HCT116 (cell line): ENCODE measurements at regions not wholly inside any gene's neighbourhood (a gene's known extent, or its start where the extent isn't known, plus 50 kb on each side); places are given as distances from the start of the nearest gene placed in this dataset.

Source experiments
- ATAC-seq: fragments of 200-7000 bp; cut with Tn5 transposase; 2 replicates; pipeline ENCODE4 v1.9.1; 2020; ENCODE audit warnings: mild to moderate bottlenecking, moderate library complexity
- BruUV-seq: library from RNA; stranded (reverse); fragments of 400-500 nt; replicated peaks from 2 replicates; lab custom pipeline; 2021; lab: Mats Ljungman, UMichigan
- CTCF ChIA-PET: fragments of 300-600 bp; sonication (Branson Sonifier 250); formaldehyde crosslinking; loops from one replicate; lab custom pipeline; 2021; ENCODE audit warnings: antibody characterized with exemption; lab: Charles Lee
- POLR2A ChIA-PET: fragments of 300-600, 350-600 bp; sonication (Branson Sonifier 250); formaldehyde crosslinking; loops from one replicate; lab custom pipeline; 2021; ENCODE audit warnings: antibody characterized with exemption; lab: Charles Lee
- RAD21 ChIA-PET, 2 experiments: fragments of 300-600 bp; sonication (Branson Sonifier 250); formaldehyde crosslinking; loops; one replicate each; lab custom pipeline; 2023; ENCODE audit warnings: low total read pairs in 2 of 2; ENCODE audit not compliant: uncharacterized antibody in 2 of 2, unreplicated experiment in 2 of 2, low non-redundant PET in 1 of 2; lab: Charles Lee
- DNase-seq: peaks from one replicate; pipeline ENCODE4 v3.0.0-alpha.2; 2010; ENCODE audit warnings: low read depth, low spot score
- H2AFZ ChIP-seq: fragments of 200-600 bp; shearing (Covaris generic), sonication (generic); 2 replicates; pipeline ENCODE4 v1.6.1; 2017; ENCODE audit warnings: low read depth, mixed run types, mixed read lengths, antibody characterized with exemption, low read length; ENCODE audit not compliant: poor library complexity, severe bottlenecking
- H3K27ac ChIP-seq: 2 replicates; pipeline ENCODE4 v1.5.1; 2012; ENCODE audit warnings: low read depth, low read length
- H3K27me3 ChIP-seq: fragments of 200-600 bp; sonication (generic); 2 replicates; pipeline ENCODE4 v1.6.1; 2016; ENCODE audit warnings: mixed run types, low read length, mixed read lengths; ENCODE audit not compliant: insufficient read depth
- H3K36me3 ChIP-seq, 2 experiments: fragments of 200-500 bp in 1 of 2; fragments of 200-600 bp in 1 of 2; sonication (Bioruptor generic) in 1 of 2; sonication (generic) in 1 of 2; 2 replicates each; pipeline versions ENCODE4 v1.5.1 to v1.6.1; 2014 to 2016; ENCODE audit warnings: low read length in 2 of 2, inconsistent platforms in 1 of 2, mixed read lengths in 1 of 2, mixed run types in 1 of 2; ENCODE audit not compliant: insufficient read depth in 2 of 2, control insufficient read depth in 1 of 2
- H3K4me1 ChIP-seq, 2 experiments: fragments of 200-600 bp in 1 of 2; sonication (generic) in 1 of 2; 2 replicates each; pipeline versions ENCODE4 v1.5.1 to v1.6.1; 2012 to 2017; ENCODE audit warnings: low read length in 2 of 2, inconsistent platforms in 1 of 2, mild to moderate bottlenecking in 1 of 2, mixed read lengths in 1 of 2, mixed run types in 1 of 2, moderate library complexity in 1 of 2; ENCODE audit not compliant: insufficient read depth in 2 of 2, control insufficient read depth in 1 of 2
- H3K4me2 ChIP-seq: fragments of 200-600 bp; sonication (generic); 2 replicates; pipeline ENCODE4 v1.6.1; 2017; ENCODE audit warnings: mixed run types, low read length, mixed read lengths
- H3K4me3 ChIP-seq, 2 experiments: fragments of 200-600 bp in 1 of 2; sonication (generic) in 1 of 2; replicated peaks in 1 of 2; 2 replicates each; pipeline ENCODE4 v1.5.1; 2011 to 2016; ENCODE audit warnings: low read length in 2 of 2, control low read depth in 1 of 2, low read depth in 1 of 2, mild to moderate bottlenecking in 1 of 2, mixed read lengths in 1 of 2, mixed run types in 1 of 2
- H3K79me2 ChIP-seq: fragments of 200-600 bp; sonication (generic); 2 replicates; pipeline ENCODE4 v1.6.1; 2017; ENCODE audit warnings: mild to moderate bottlenecking, mixed run types, low read length, moderate library complexity, mixed read lengths; ENCODE audit not compliant: insufficient read depth
- H3K9ac ChIP-seq: fragments of 200-600 bp; sonication (generic); 2 replicates; pipeline ENCODE4 v1.6.1; 2016; ENCODE audit warnings: low read length, mixed read lengths
- H3K9me2 ChIP-seq: fragments of 200-600 bp; sonication (generic), shearing (Covaris generic); 2 replicates; pipeline ENCODE4 v1.6.1; 2017; ENCODE audit warnings: mixed run types, mild to moderate bottlenecking, moderate library complexity; ENCODE audit not compliant: insufficient read depth
- H3K9me3 ChIP-seq, 2 experiments: fragments of 200-500 bp in 1 of 2; fragments of 200-600 bp in 1 of 2; sonication (Bioruptor generic) in 1 of 2; sonication (generic) in 1 of 2; 2 replicates each; pipeline ENCODE4 v1.6.1; 2014 to 2017; ENCODE audit warnings: low read length in 2 of 2, mixed read lengths in 2 of 2, inconsistent platforms in 1 of 2, low read depth in 1 of 2, mild to moderate bottlenecking in 1 of 2, mixed run types in 1 of 2, moderate library complexity in 1 of 2; ENCODE audit not compliant: control insufficient read depth in 1 of 2, insufficient read depth in 1 of 2
- H4K20me1 ChIP-seq: fragments of 200-600 bp; sonication (generic), shearing (Covaris generic); 2 replicates; pipeline ENCODE4 v1.6.1; 2017; ENCODE audit warnings: mixed run types, mild to moderate bottlenecking, moderate library complexity; ENCODE audit not compliant: insufficient read depth
- CEBPB ChIP-seq: IDR thresholded peaks from 2 replicates; pipeline ENCODE4 v1.6.1; 2012; ENCODE audit warnings: low read depth
- CTCF ChIP-seq, 3 experiments: fragments of 200-600 bp in 1 of 3; sonication (generic) in 1 of 3; IDR thresholded peaks in 2 of 3; conservative IDR thresholded peaks in 1 of 3; 2 replicates each; pipeline ENCODE4 v1.5.1; 2012 to 2017; ENCODE audit warnings: low read depth in 2 of 3, low read length in 2 of 3, antibody characterized with exemption in 1 of 3, borderline replicate concordance in 1 of 3, control low read depth in 1 of 3, mild to moderate bottlenecking in 1 of 3, mixed read lengths in 1 of 3, mixed run types in 1 of 3, moderate library complexity in 1 of 3; ENCODE audit not compliant: insufficient read depth in 1 of 3
- EGR1 ChIP-seq: IDR thresholded peaks from 2 replicates; pipeline ENCODE4 v1.6.1; 2012; ENCODE audit warnings: low read depth
- EZH2 ChIP-seq: fragments of 200-600 bp; sonication (generic); IDR thresholded peaks from 2 replicates; pipeline ENCODE4 v1.6.1; 2017; ENCODE audit warnings: antibody characterized with exemption, mixed run types
- EZH2phosphoT487 ChIP-seq: fragments of 200-600 bp; IDR thresholded peaks from 2 replicates; pipeline ENCODE4 v1.6.1; 2018; ENCODE audit warnings: antibody characterized with exemption, borderline replicate concordance
- FOSL1 ChIP-seq: IDR thresholded peaks from 2 replicates; pipeline ENCODE4 v1.6.1; 2012; ENCODE audit warnings: low read depth
- JUND ChIP-seq: IDR thresholded peaks from 2 replicates; pipeline ENCODE4 v1.6.1; 2012
- MAX ChIP-seq: IDR thresholded peaks from 2 replicates; pipeline ENCODE4 v1.6.1; 2012
- POLR2A ChIP-seq: IDR thresholded peaks from 2 replicates; pipeline ENCODE4 v1.7.0; 2011; ENCODE audit warnings: borderline replicate concordance; ENCODE audit not compliant: insufficient read depth, insufficient read length; ENCODE audit errors: extremely low read depth
- RAD21 ChIP-seq: IDR thresholded peaks from 2 replicates; pipeline ENCODE4 v1.6.1; 2012; ENCODE audit warnings: low read depth, mild to moderate bottlenecking
- SIN3A ChIP-seq: IDR thresholded peaks from 2 replicates; pipeline ENCODE4 v1.6.1; 2012; ENCODE audit warnings: low read depth
- TCF7L2 ChIP-seq: IDR thresholded peaks from 2 replicates; pipeline ENCODE4 v1.7.0; 2011; ENCODE audit warnings: borderline replicate concordance, inconsistent platforms; ENCODE audit not compliant: insufficient read depth, insufficient read length; ENCODE audit errors: extremely low read depth
- YY1 ChIP-seq: IDR thresholded peaks from 2 replicates; pipeline ENCODE4 v1.6.1; 2011; ENCODE audit warnings: low read length, low read depth, moderate library complexity, mild to moderate bottlenecking; ENCODE audit not compliant: insufficient replicate concordance; ENCODE audit errors: extremely low read depth
- intact Hi-C: fragments of 100-400 bp; cut with micrococcal nuclease; formaldehyde crosslinking; loops from 2 replicates; pipeline ENCODE4 v1.10.0; 2022
- TF ChIP-seq, protein P1 (sequence below): IDR thresholded peaks from 2 replicates; pipeline ENCODE4 v1.6.1; 2012; ENCODE audit warnings: low read depth
- TF ChIP-seq, protein P2 (sequence below): IDR thresholded peaks from 2 replicates; pipeline ENCODE4 v1.6.1; 2012

DNA sequence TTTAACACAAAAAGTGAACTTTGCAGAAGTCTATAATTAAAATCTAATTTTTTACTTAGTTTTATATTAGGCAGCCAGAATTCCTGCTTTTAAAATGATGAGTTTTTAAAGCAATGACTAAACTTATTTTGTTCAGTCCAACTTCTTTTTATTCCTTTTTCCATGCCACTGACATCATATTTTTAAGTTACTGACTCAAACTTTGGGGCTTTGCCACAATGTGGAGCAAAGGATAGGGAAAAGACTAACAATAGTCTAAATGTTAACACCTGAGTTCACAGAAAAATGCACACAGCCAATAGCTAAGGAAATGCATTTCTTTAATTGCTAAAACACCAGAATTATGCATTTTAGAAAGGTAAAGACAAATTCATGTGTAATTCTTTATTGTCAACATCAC, 647.6 kb upstream of the DPPA4 start:
- H3K9ac ChIP-seq, result no peak overlapping the region

GRCh38 chr3:109985943-109986555, 648.7 kb upstream of the DPPA4 start:
- Histone ChIP-seq H3K9ac (no peak overlapping the region), H3K9me3 (no peaks in the 10 kb centered on the region), H3K27ac (no peak overlapping the region), H3K4me3 (no peak overlapping the region), H3K79me2 (no peaks in the 10 kb centered on the region), H3K9me2 (no peaks in the 10 kb centered on the region), H3K4me1 (0 out of 4 replicates have a peak, but pooled peaks cover 0 to 2% of the 10 kb centered on the region in 2 experiments), H2AFZ (peak overlapping the region; percentile 92), H4K20me1 (no peaks in the 10 kb centered on the region), H3K27me3 (no peaks in the 10 kb centered on the region), H3K36me3 (no peaks in the 10 kb centered on the region), H3K4me2 (no peak overlapping the region)
- no peak for DNase-seq
- intact Hi-C loops, result no loop called here
- ChIA-PET POLR2A (no interaction called here), RAD21 (no interaction called here), CTCF (no interaction called here)
- BruUV-seq, result no TSS peak
- ATAC-seq, result no peak
- TF ChIP-seq EZH2phosphoT487 (no peak), FOSL1 (no peak), CTCF (IDR thresholded peaks at IDR 0.05 in 2 of 3, conservative IDR thresholded peaks at IDR 0.05 in 1 of 3; ENCODE audit: borderline replicate concordance in 1 of 3, insufficient read depth in 1 of 3, low read depth in 2 of 3, low read length in 2 of 3) (no peak), MAX (no peak), EGR1 (no peak), SIN3A (no peak), EZH2 (no peak), CEBPB (no peak), YY1 (no peak), JUND (no peak), POLR2A (no peak)
- TF ChIP-seq, protein P1, sequence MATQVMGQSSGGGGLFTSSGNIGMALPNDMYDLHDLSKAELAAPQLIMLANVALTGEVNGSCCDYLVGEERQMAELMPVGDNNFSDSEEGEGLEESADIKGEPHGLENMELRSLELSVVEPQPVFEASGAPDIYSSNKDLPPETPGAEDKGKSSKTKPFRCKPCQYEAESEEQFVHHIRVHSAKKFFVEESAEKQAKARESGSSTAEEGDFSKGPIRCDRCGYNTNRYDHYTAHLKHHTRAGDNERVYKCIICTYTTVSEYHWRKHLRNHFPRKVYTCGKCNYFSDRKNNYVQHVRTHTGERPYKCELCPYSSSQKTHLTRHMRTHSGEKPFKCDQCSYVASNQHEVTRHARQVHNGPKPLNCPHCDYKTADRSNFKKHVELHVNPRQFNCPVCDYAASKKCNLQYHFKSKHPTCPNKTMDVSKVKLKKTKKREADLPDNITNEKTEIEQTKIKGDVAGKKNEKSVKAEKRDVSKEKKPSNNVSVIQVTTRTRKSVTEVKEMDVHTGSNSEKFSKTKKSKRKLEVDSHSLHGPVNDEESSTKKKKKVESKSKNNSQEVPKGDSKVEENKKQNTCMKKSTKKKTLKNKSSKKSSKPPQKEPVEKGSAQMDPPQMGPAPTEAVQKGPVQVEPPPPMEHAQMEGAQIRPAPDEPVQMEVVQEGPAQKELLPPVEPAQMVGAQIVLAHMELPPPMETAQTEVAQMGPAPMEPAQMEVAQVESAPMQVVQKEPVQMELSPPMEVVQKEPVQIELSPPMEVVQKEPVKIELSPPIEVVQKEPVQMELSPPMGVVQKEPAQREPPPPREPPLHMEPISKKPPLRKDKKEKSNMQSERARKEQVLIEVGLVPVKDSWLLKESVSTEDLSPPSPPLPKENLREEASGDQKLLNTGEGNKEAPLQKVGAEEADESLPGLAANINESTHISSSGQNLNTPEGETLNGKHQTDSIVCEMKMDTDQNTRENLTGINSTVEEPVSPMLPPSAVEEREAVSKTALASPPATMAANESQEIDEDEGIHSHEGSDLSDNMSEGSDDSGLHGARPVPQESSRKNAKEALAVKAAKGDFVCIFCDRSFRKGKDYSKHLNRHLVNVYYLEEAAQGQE, result no peak

More for the DNA sequence above, 647.6 kb upstream of the DPPA4 start:
- no TSS peak for BruUV-seq
- CTCF ChIA-PET, result no interaction called here
- Histone ChIP-seq H3K27ac (no peak overlapping the region), H3K4me2 (no peak overlapping the region), H3K4me3 (no peak overlapping the region), H3K79me2 (no peaks in the 10 kb centered on the region), H3K4me1 (0 out of 4 replicates have a peak, but pooled peaks cover 0 to 2% of the 10 kb centered on the region in 2 experiments), H4K20me1 (no peaks in the 10 kb centered on the region), H3K27me3 (no peaks in the 10 kb centered on the region), H3K36me3 (no peaks in the 10 kb centered on the region), H2AFZ (peak overlapping the region; percentile 3), H3K9me3 (no peaks in the 10 kb centered on the region), H3K9me2 (no peaks in the 10 kb centered on the region)
- ATAC-seq (no peak), DNase-seq (no peak)
- TF ChIP-seq, protein P2, sequence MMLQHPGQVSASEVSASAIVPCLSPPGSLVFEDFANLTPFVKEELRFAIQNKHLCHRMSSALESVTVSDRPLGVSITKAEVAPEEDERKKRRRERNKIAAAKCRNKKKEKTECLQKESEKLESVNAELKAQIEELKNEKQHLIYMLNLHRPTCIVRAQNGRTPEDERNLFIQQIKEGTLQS, result no peak
- no peak for TF ChIP-seq RAD21
- no peak for TF ChIP-seq EZH2
- TF ChIP-seq TCF7L2, result no peak
- TF ChIP-seq JUND, result no peak
- TF ChIP-seq SIN3A, result no peak
- no peak for TF ChIP-seq EZH2phosphoT487
- no peak for TF ChIP-seq YY1
- intact Hi-C loops, result no loop called here
- RAD21 ChIA-PET, result no interaction called here
- POLR2A ChIA-PET, result no interaction called here
